Uterus (tissue), 2 donors: ENCODE measurements at regions not wholly inside any gene's neighbourhood (a gene's known extent, or its start where the extent isn't known, plus 50 kb on each side); places are given as distances from the start of the nearest gene placed in this dataset.

ENCODE experiments used
- CTCF ChIP-seq, 4 experiments: fragments of 200-600 bp in 2 of 4; fragments of 450-650 bp in 2 of 4; sonication (generic) in 2 of 4; IDR thresholded peaks; one replicate each; pipeline ENCODE4 v1.5.1; 2016 to 2019; ENCODE audit warnings: antibody characterized with exemption in 4 of 4, mild to moderate bottlenecking in 2 of 4, moderate library complexity in 1 of 4
- POLR2A ChIP-seq, 2 donors: fragments of 450-650 bp; IDR thresholded peaks; one replicate each; pipeline ENCODE4 v1.6.1; 2016; ENCODE audit warnings: antibody characterized with exemption in 2 of 2, mild to moderate bottlenecking in 1 of 2, moderate library complexity in 1 of 2

DNA sequence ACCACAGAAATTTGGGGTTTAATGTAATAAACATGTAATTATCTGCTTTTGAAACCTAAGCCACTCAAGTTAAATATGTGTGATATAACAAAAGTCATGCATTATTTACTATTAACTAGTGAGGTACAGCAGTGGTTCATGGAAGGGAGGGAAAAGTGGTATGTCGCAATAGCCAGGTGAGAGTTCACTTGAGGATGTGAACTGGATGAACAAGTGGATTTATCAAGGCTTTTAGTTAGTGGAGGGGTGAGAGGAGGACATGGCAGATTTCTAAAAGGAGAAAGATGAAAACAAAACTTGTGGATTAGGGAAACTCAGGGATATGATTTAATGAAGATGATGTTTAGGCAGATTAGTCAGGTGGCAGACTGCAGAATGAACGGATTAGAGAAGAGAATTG, 141.3 kb upstream of the NFIB start:
- no peak for TF ChIP-seq CTCF (IDR thresholded peaks at IDR 0.05)
- no peak for TF ChIP-seq POLR2A (IDR thresholded peaks at IDR 0.05)
